ENCODE measurements at regions not wholly inside any gene's neighbourhood (a gene's known extent, or its start where the extent isn't known, plus 50 kb on each side); places are given as distances from the start of the nearest gene placed in this dataset.

DNA sequence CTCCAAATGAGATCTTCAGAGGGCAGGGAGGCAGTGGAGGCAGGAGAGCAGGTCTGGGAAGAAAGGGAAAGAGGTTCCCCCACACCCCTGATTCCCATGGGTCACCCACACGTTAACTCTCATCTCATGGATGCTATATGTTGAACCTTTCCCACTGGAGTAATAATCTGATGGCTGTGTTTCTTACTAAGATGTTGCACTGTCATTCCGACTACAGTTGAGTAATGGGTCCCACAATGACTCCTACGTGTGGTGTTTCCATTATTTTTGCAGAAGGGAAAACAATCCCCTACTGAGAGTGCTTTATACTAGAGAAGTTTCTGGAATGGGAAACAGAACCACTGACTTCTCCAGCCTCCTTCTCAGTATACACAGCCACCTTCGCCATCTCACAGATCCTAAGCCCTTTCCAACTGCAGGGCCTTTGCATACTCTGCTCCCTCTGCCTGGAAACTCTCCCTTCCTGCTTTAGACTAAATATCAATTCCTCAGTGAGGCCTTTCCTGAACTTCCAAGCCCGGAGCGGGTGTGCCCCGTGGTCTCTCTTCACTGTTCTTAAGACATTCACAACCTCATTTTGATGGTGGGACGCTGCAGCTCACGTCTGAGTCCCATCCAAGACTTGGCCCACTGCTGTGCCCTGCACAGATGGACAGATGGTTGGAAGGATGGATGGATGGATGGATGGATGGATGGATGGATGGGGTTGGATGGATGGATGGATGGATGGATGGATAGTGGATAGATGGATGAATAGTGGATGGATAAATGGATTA is 238.6 kb upstream of the PMEPA1 start:
- no peaks in the 10 kb centered on the region for H3K9me1 ChIP-seq (ENCODE audit: control insufficient read depth, extremely low read depth, insufficient read depth, low read length)
- H3K4me1 ChIP-seq (ENCODE audit: control insufficient read depth, extremely low read depth, insufficient read depth, low read length): no peaks in the 10 kb centered on the region
- no peak for DNase-seq (ENCODE audit: low read depth, low spot score)
- H3K9me3 ChIP-seq (ENCODE audit: control insufficient read depth, low read depth, low read length): no peaks in the 10 kb centered on the region
- H3K27ac ChIP-seq (ENCODE audit: control insufficient read depth, insufficient read depth, low read length): no peak overlapping the region
- dilution Hi-C loops (cut with MboI; ENCODE audit: extremely low pct_ligation_motif_present, low sequenced_read_pairs): no loop called here
- no peak for FAIRE-seq
- H3K36me3 ChIP-seq (ENCODE audit: control insufficient read depth in 2 of 2, extremely low read depth in 1 of 2, insufficient read depth in 2 of 2, low read length in 2 of 2): no peaks in the 10 kb centered on the region
- TF ChIP-seq, protein P1, sequence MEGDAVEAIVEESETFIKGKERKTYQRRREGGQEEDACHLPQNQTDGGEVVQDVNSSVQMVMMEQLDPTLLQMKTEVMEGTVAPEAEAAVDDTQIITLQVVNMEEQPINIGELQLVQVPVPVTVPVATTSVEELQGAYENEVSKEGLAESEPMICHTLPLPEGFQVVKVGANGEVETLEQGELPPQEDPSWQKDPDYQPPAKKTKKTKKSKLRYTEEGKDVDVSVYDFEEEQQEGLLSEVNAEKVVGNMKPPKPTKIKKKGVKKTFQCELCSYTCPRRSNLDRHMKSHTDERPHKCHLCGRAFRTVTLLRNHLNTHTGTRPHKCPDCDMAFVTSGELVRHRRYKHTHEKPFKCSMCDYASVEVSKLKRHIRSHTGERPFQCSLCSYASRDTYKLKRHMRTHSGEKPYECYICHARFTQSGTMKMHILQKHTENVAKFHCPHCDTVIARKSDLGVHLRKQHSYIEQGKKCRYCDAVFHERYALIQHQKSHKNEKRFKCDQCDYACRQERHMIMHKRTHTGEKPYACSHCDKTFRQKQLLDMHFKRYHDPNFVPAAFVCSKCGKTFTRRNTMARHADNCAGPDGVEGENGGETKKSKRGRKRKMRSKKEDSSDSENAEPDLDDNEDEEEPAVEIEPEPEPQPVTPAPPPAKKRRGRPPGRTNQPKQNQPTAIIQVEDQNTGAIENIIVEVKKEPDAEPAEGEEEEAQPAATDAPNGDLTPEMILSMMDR (optimal IDR thresholded peaks at IDR 0.05 in 1 of 3, IDR thresholded peaks at IDR 0.05 in 1 of 3, conservative IDR thresholded peaks at IDR 0.05 in 1 of 3; ENCODE audit: extremely low read depth in 1 of 3, insufficient read depth in 2 of 3, low read length in 3 of 3): no peak
- TF ChIP-seq EZH2 (IDR thresholded peaks at IDR 0.05; ENCODE audit: low read length): no peak
- no peak overlapping the region for H3K4me3 ChIP-seq (ENCODE audit: control insufficient read depth in 2 of 3, extremely low read depth in 1 of 3, insufficient read depth in 2 of 3, low read depth in 1 of 3, low read length in 3 of 3)
- no peaks in the 10 kb centered on the region for H4K20me1 ChIP-seq (ENCODE audit: control insufficient read depth, extremely low read depth, insufficient read depth, low read length)
- peaks cover 11% of the 10 kb centered on the region for H3K27me3 ChIP-seq (ENCODE audit: control insufficient read depth, extremely low read depth, insufficient read depth, low read length)
- H3K9ac ChIP-seq (ENCODE audit: control insufficient read depth, extremely low read depth, insufficient read depth, low read length): no peak overlapping the region
- H3K4me2 ChIP-seq (ENCODE audit: control insufficient read depth, extremely low read depth, insufficient read depth, low read depth, low read length): no peak overlapping the region
- no peak overlapping the region for H2AFZ ChIP-seq (ENCODE audit: control insufficient read depth, low read length)
- H3K79me2 ChIP-seq (ENCODE audit: control insufficient read depth, insufficient read depth, low read length): no peaks in the 10 kb centered on the region

DNA sequence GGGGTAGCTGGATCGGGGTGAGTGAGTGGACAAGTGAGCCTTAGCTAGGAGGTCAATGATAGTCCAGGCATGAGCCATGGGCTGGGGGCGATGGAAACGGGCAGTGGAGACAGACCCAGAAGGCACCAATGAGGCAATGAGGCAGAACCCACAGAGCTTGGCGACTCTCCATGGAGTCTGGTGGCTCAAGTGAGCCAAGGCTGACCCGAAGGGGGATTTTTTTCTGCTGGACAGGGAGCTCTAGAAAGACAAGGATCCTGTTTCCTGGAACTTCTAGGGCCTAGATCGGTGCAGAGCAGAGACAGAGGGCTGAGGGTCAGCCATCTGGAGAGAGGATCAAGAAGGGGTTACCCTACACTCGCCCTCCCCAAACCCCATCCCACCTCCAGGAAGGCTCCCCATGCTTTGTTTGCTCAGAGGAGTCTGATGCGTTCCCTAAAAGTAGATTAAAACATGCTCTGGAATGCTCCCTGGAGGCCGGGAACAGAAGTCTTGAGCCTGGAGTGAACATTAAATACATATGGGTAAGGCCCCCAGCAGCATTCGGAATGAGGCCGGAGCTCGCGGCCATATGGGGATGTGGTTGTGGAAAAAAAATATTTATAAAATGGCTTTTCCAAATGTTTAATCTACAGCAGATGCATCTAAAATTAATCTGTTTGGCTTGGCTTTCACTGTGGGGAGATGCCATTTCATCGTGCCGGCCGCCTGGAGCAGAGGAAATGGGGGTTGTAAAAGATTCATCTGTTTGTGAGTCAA is 237.8 kb upstream of the PMEPA1 start:
- Histone ChIP-seq H4K20me1 (ENCODE audit: control insufficient read depth, extremely low read depth, insufficient read depth, low read length) (no peaks in the 10 kb centered on the region), H3K9ac (ENCODE audit: control insufficient read depth, extremely low read depth, insufficient read depth, low read length) (no peak overlapping the region), H3K9me1 (ENCODE audit: control insufficient read depth, extremely low read depth, insufficient read depth, low read length) (no peaks in the 10 kb centered on the region), H3K4me1 (ENCODE audit: control insufficient read depth, extremely low read depth, insufficient read depth, low read length) (no peaks in the 10 kb centered on the region), H3K27ac (ENCODE audit: control insufficient read depth, insufficient read depth, low read length) (no peak overlapping the region), H3K27me3 (ENCODE audit: control insufficient read depth, extremely low read depth, insufficient read depth, low read length) (peaks cover 17% of the 10 kb centered on the region), H3K4me3 (ENCODE audit: control insufficient read depth in 2 of 3, extremely low read depth in 1 of 3, insufficient read depth in 2 of 3, low read depth in 1 of 3, low read length in 3 of 3) (no peak overlapping the region), H3K9me3 (ENCODE audit: control insufficient read depth, low read depth, low read length) (no peaks in the 10 kb centered on the region), H3K79me2 (ENCODE audit: control insufficient read depth, insufficient read depth, low read length) (no peaks in the 10 kb centered on the region), H3K4me2 (ENCODE audit: control insufficient read depth, extremely low read depth, insufficient read depth, low read depth, low read length) (no peak overlapping the region), H3K36me3 (ENCODE audit: control insufficient read depth in 2 of 2, extremely low read depth in 1 of 2, insufficient read depth in 2 of 2, low read length in 2 of 2) (no peaks in the 10 kb centered on the region), H2AFZ (ENCODE audit: control insufficient read depth, low read length) (no peak overlapping the region)
- TF ChIP-seq, protein P1 (optimal IDR thresholded peaks at IDR 0.05 in 1 of 3, IDR thresholded peaks at IDR 0.05 in 1 of 3, conservative IDR thresholded peaks at IDR 0.05 in 1 of 3; ENCODE audit: extremely low read depth in 1 of 3, insufficient read depth in 2 of 3, low read length in 3 of 3): no peak
- TF ChIP-seq EZH2 (IDR thresholded peaks at IDR 0.05; ENCODE audit: low read length): no peak
- dilution Hi-C loops (cut with MboI; ENCODE audit: extremely low pct_ligation_motif_present, low sequenced_read_pairs): no loop called here
- FAIRE-seq: no peak
- DNase-seq (ENCODE audit: low read depth, low spot score): no peak
